DOHH2 (cell line): ENCODE measurements at regions not wholly inside any gene's neighbourhood (a gene's known extent, or its start where the extent isn't known, plus 50 kb on each side); places are given as distances from the start of the nearest gene placed in this dataset.

Experiments used
- CTCF ChIP-seq: fragments of 200-600 bp; sonication (generic); IDR thresholded peaks from one replicate; pipeline ENCODE4 v1.5.1; 2014; ENCODE audit warnings: antibody characterized with exemption, mild to moderate bottlenecking, low read depth, low read length; ENCODE audit not compliant: poor library complexity, severe bottlenecking
- EZH2phosphoT487 ChIP-seq: fragments of 200-600 bp; sonication (generic); IDR thresholded peaks from 2 replicates; pipeline ENCODE4 v1.6.1; 2017; ENCODE audit warnings: borderline replicate concordance, mild to moderate bottlenecking, antibody characterized with exemption, low read length, moderate library complexity, mixed read lengths

DNA sequence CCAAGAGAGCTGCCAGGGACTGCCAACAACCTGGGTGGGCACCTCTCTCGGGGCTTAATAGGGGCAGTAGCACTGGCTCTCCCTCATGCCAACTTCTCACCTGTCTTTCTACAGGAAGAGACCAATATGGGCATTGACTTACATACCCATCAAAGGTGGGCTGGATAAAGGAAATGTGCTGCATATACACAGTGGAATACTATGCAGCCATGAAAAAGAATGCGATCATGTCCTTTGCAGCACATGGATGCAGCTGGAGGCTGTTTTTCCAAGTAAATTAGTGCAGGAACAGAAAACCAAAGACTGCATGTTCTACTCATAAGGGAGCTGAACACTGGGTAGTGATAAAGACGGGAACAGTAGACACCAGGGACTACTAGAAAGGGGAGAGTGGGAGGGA, 172.5 kb downstream of the URB2 start:
- TF ChIP-seq CTCF = no peak
- no peak for TF ChIP-seq EZH2phosphoT487
